ENCODE measurements at regions not wholly inside any gene's neighbourhood (a gene's known extent, or its start where the extent isn't known, plus 50 kb on each side); places are given as distances from the start of the nearest gene placed in this dataset.
A peak's percentile ranks its signal among the peaks of the same experiment; 100 is the strongest.
"Not testable (repeated sequence)": the region's sequence is repeated elsewhere in the genome, so short reads cannot be mapped to it uniquely, and the experiment has no call there.

- no peak for DNase-seq (ENCODE audit: low read depth)
Measured at GRCh38 chr14:65153101-65153500, 50.8 kb upstream of the MAX start.

- DNase-seq (ENCODE audit: low read depth): peak; percentile 96
Measured at GRCh38 chr14:65156568-65157366, 54.5 kb upstream of the MAX start.

DNA sequence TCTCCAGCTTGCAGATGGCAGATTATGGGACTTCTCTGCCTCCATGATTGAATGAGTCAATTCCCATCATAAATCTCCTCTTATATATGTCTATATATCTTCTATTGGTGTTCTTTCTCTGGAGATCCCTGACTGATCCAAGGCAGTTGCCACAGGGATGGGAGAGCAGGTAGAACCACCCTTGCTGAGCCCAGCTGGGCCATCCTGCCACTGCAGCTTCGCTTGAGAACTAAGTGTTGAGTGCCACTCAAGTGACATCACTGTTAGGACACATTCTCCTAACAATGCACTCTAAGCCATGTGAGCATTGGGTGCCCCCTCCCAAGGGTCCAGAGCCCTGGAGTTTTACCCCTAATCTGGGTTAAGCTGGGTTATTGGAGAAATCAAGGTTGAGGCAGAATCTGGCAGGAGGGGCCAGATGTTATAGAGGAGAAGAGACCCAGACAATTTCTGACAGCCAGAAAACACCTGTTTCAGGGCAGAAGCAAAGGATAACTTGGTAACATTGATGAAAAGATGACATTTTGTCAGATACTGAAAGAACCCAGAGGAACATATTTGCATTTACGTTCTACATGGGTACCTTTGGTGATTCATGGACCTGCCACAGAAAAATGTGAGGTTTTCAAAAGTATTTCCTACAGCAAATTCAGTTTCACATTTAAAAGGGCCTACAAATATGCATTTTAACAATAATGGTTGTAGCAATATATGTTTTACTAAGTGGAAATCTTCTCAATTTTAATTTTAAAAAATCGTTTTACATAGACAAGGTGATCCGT is 57.2 kb upstream of the MAX start:
- no peak for DNase-seq (ENCODE audit: low read depth)

DNA sequence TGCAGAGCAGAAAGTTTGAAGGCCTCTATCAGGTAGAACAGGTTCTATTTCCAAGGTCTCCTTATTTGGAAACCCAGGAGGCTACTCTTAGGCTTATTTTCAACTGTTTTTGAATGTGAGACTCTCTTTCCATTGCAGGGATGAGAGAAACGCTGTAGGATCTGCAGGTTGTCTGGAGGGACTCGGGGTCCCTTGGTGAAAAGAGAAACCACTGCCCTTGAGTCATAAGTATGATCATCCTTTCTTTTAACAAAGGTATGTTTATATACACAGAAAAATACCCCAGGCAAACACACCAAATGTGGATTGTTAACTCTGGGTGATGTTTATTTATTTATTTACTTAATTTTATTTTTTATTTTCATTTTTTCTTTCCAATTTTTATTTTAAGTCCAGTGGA is 57.8 kb upstream of the MAX start:
- DNase-seq (ENCODE audit: low read depth): no peak

DNA sequence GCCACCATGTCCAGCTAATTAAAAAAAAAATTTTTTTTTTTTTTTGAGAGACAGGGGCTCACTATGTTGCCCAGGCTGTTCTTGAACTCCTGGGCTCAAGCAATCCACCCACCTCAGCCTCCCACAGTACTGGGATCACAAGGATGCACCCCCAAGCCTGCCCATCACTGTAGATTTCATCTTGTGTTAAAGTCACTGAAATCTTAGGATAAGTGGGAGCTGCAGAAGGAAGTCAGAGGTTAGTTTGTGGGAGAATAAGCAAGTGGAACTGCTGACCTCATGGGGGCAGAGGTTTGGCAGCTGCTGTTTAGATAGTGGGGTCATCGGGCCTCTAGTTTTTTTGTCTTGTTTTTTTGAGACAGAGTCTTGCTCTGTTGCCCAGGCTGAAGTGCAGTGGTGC is 59.7 kb upstream of the MAX start:
- DNase-seq (ENCODE audit: low read depth): no peak

DNA sequence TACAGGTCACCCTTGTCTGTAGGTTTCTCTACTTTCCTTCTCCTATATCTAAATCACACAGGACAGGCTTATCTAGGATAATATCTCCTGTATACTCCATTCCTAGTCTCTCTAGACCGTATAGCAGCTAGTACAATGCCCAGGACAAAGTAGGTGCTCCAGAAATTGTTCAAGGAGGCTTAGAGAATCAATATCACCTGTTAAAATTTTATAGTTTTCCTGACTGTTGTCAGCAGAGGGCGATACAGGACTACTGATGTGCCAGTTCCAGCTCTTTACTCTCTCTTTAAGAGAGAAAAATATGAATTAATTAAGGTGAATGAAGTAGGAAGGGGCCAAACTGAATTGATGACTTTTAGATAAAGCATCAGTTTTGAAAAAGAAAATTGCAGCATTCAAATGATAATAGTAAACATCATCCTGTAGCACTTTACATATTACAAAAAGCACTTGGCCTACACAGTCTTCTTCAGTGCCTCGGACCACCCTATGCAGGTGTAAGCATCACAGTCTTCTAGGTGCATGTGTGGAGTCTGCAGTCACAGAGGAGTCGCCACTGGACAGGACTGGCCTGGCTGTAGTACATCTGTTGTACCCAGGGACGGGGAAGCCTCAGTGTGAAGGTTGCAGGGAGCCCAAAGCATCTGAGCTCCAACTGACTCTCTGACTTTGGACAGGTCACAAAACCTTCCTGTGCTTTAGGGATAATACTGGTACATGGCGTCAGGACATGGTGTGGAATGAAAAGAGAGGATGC is 61.9 kb upstream of the MAX start:
- peak; percentile 28 for DNase-seq (ENCODE audit: low read depth)

DNA sequence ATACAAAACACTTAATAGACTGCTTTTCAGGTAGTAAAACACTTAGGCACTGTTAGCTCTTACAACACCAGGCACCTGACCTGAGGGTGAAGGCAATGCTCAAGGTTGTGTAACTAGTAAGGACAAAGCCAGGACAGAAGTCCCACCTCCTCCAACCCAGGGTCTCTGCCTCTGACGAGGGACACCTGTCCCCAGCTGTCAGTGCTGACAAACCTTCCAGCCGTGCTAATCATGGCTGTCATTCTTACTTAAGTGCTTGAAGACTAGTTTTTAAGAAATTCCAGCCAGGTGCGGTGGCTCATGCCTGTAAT is 62.5 kb upstream of the MAX start:
- no peak for DNase-seq (ENCODE audit: low read depth)

GRCh38 chr14:65167072-65167645 is 64.8 kb upstream of the MAX start:
- DNase-seq (ENCODE audit: low read depth): no peak

- DNase-seq (ENCODE audit: low read depth): peak; percentile 43
Measured at GRCh38 chr14:65168840-65169239, 66.5 kb upstream of the MAX start.

DNA sequence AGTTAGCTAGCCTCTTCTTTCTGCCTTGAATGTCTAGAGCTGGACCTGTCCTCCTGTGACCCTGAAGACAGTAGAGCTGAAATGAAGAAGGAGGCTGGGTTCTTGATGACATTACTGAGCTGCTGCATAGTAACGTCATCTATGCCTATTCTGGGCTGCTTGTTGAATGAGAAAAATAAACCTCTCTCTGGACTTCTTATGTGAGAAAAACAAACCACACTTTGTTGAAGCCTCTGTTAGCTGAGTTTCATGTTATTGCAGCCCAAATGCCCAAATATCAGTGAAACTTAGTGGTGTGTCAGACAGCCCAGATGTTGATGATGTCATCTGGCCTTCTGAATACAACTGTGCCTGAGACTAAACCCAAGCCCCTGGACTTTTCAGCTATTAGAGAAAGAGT is 67.0 kb upstream of the MAX start:
- peak; percentile 86 for DNase-seq (ENCODE audit: low read depth)

- no peak for DNase-seq (ENCODE audit: low read depth)
Measured at GRCh38 chr14:65170318-65170717, 68.0 kb upstream of the MAX start.

GRCh38 chr14:65170768-65171507 is 68.6 kb upstream of the MAX start:
- DNase-seq (ENCODE audit: low read depth): peak; percentile 81

DNA sequence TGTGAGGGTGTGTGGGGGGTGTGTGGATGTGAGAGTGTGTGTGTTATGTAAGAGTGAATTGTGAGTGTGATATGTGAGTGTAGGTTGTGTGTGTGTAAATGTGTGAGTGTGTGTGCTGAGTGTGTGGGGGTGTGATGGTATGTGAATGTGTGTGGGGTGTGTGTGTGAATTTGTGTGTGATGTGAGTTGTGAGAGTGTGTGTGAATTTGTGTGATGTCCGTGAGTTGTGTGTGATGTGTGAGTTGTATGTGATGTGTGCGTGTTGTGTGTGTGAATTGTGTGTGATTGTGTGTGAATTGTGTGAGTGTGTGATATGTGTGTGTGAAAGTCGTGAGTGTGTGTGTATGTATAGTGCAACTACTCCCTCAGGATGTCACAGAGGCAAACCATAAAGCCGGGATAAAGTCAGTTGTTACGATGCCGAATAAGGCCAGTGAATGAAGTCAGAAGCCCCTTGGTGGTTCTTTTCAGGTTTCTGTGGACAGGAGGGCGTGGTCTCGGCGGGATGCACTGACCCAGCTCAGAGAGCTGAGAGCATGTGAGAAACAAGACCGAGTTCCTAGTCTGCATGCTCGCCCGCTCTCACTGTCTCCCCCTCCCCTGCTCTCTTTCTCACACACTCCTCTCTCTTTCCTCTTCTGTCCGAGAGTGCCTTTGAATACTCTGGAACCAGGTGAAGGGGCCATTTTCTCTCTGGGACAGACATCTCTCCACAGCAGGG is 71.8 kb upstream of the MAX start:
- DNase-seq (ENCODE audit: low read depth): no peak

DNA sequence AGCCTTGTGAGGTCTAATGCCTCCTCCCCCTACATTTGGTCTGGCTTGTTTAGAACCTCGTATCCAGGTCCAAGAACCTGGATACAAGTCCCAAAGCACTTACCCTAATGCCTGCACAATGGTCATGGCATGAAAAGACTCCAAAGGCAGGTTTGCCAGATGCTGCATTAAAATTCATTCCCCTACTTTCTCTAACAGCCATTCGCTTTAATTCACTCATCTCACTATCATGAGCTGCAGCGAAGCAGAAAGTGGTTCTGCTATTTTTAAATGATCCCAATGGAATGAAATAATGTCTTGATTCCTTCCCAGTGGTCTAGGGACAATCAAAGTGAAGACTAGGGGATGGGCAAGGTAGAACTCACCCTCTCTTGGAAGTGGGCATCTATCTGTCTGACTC is 72.5 kb upstream of the MAX start:
- DNase-seq (ENCODE audit: low read depth): no peak

GRCh38 chr14:65177551-65177950 is 75.2 kb upstream of the MAX start:
- no peak for DNase-seq (ENCODE audit: low read depth)

- not testable (repeated sequence) for DNase-seq (ENCODE audit: low read depth)
Measured at GRCh38 chr14:65179231-65179630, 76.9 kb upstream of the MAX start.

DNA sequence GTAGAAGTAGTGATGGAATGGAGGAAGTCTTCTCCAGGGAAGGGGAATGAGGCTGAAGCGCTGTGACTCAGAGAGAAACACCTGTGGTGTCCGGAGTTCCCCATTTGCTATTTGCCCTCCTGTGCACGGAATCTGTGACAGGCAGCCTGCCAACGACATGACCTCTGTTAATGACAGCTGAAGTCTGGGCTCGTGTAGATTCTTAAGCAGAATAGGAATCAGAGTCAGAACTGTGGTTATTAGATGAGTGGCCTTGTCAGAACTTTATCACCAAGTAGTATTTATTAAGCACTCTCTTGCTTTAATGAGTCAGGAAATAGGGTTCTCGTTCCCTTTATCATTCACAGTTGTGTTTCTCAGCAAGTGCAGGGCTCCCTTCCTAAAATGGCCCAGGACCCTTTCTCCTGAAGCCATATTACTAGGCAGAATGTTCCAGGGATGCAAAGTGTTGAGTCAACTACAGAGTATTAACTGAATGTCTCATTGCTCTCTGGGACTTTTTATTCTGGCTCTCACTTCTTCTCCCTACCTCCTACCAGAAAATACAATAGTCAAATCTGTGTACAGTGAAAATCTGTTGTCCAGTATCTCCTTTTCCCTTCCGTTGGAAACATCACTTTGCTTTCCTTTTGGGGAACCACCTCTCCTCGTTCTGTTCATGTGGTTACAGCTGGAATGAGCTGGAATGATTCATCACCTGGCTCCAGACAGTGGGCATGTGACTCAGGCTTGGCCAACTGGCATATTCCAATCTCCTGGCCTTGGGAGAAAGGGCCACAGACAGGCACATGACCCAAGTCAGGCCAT is 77.8 kb upstream of the MAX start:
- DNase-seq (ENCODE audit: low read depth): peak; percentile 90

GRCh38 chr14:65180725-65181025 is 78.4 kb upstream of the MAX start:
- DNase-seq (ENCODE audit: low read depth): no peak

DNA sequence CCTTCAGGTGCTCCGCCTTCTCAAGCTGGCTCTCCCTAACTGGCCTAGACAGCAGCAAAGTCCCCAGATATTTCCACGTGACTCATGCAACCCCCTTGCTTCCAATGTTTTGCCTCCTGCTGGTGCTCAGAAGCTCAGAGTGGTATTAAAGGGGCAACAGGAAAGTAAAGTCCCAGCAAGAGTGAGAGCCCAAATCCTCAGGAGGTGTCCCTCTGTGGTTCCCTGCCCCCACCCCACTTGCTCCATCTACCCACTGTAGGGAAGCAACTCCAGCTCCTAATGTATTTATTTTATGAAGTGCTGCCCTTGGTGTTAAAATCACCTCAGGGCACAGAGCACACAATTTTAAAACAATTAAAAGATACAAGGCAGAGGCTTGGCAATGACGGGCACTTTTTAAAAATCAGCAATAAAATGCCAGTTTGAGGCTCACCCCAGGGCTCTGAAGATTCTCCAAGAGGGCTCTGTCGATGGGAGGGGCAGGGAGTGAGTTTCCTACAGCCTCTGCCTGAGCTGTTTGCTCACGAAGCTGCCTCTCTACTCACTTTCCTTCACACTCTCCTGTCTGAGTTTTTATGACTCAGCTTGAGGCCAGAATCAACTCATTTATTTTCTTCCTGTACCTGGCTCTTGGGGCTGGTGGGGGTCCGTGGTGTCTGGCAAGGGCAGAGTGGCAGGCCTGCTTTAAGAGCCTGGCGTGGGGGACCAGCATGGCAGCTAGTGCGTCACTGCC is 81.9 kb upstream of the MAX start:
- no peak for DNase-seq (ENCODE audit: low read depth)

DNA sequence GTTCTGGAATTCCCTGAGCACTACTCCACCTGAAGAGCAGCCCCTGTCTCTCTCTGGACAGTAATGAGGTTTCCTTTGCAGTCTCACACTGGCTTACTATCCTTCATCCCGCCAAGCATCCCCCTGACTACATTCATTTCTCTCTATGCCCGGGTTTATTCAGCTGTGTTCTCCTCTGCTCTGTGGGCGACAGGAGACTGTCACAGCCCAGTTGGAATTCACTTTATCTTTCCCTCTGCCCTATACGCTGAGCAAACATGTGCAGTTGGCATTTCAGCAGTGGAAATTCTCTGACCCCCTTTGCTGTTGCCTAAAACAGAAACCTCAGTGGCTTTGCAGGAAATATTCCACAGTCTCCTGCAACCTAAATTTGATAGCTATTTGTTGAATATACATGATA is 83.5 kb upstream of the MAX start:
- no peak for DNase-seq (ENCODE audit: low read depth)
